ENCODE measurements at regions not wholly inside any gene's neighbourhood (a gene's known extent, or its start where the extent isn't known, plus 50 kb on each side); places are given as distances from the start of the nearest gene placed in this dataset.

DNA sequence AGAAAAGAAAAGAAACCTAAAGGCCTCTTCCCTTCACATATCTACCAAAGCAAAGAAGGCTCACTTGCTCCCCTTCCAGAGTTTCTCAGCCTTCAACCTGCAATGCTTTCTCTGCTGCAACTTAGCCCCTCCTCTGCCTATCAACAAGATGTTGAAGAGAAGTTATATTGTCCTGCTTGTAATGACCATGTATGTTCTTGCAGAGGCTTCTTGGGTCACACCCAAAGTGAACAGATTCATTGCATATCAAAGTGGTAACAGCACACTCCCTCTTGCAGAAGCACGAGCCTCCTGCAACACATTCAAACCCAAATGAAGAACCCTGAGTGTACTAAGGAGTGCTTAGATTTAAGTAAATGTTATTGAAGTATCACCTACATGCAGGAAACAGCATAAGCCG is 494.3 kb downstream of the NTRK2 start:
- POLR2A ChIA-PET (ENCODE audit: unreplicated experiment), result no interaction called here
- Histone ChIP-seq H2BK15ac (ENCODE audit: low read depth, low read length) (no peak overlapping the region), H3K56ac (ENCODE audit: extremely low read depth, insufficient read depth, low read length) (no peak overlapping the region), H4K91ac (ENCODE audit: insufficient read depth, low read depth, low read length) (no peak overlapping the region), H2BK20ac (ENCODE audit: low read depth, low read length) (no peak overlapping the region), H2BK5ac (ENCODE audit: low read depth, low read length, poor library complexity, severe bottlenecking) (no peak overlapping the region), H3K9me3 (ENCODE audit: control insufficient read depth, insufficient read depth, low read length) (peaks cover 6% of the 10 kb centered on the region; the same call in 1 of the 2 replicates), H4K8ac (ENCODE audit: low read depth in 2 of 2, low read length in 2 of 2) (no peak overlapping the region), H3K9me1 (ENCODE audit: insufficient read depth, low read length) (no peaks in the 10 kb centered on the region), H3K18ac (ENCODE audit: low read depth, low read length) (no peak overlapping the region), H3K4ac (ENCODE audit: low read depth, low read length) (no peak overlapping the region), H2AFZ (replicated peaks; ENCODE audit: low read length, poor library complexity) (no peak overlapping the region), H4K5ac (ENCODE audit: low read depth, low read length) (no peak overlapping the region), H3K4me2 (ENCODE audit: low read depth, low read length) (no peak overlapping the region), H3K27me3 (ENCODE audit: control insufficient read depth, insufficient read depth, low read length) (no peaks in the 10 kb centered on the region), H3K27ac (ENCODE audit: insufficient read depth, low read length) (no peak overlapping the region), H2AK9ac (replicated peaks; ENCODE audit: low read depth, low read length, poor library complexity) (no peak overlapping the region), H3K23ac (ENCODE audit: low read depth, low read length) (no peak overlapping the region), H3K36me3 (ENCODE audit: control insufficient read depth, insufficient read depth, low read length) (no peaks in the 10 kb centered on the region), H3K4me3 (ENCODE audit: insufficient read depth, low read depth, low read length) (no peak overlapping the region), H4K20me1 (ENCODE audit: insufficient read depth, low read length) (no peaks in the 10 kb centered on the region), H3K9ac (ENCODE audit: low read depth, low read length) (no peak overlapping the region), H3K4me1 (ENCODE audit: control insufficient read depth, insufficient read depth, low read length) (no peaks in the 10 kb centered on the region), H2BK120ac (ENCODE audit: low read depth, low read length) (no peak overlapping the region), H2AK5ac (ENCODE audit: low read depth, low read length) (no peak overlapping the region), H3K79me1 (ENCODE audit: low read depth in 1 of 2, low read length in 2 of 2) (no peaks in the 10 kb centered on the region), H3K14ac (replicated peaks; ENCODE audit: low read depth, low read length) (no peak overlapping the region)
- CTCF ChIA-PET, result no interaction called here
- no CpG with 5 or more reads among the region's 2 CpGs for WGBS, 2 experiments (ENCODE audit: extremely low coverage in 2 of 2, insufficient read length in 1 of 2)
- no peak for TF ChIP-seq BHLHE40 (IDR thresholded peaks at IDR 0.05; ENCODE audit: low read depth, low read length)
- TF ChIP-seq SMC3 (IDR thresholded peaks at IDR 0.05; ENCODE audit: low read depth, low read length), result no peak
- TF ChIP-seq, protein P1, sequence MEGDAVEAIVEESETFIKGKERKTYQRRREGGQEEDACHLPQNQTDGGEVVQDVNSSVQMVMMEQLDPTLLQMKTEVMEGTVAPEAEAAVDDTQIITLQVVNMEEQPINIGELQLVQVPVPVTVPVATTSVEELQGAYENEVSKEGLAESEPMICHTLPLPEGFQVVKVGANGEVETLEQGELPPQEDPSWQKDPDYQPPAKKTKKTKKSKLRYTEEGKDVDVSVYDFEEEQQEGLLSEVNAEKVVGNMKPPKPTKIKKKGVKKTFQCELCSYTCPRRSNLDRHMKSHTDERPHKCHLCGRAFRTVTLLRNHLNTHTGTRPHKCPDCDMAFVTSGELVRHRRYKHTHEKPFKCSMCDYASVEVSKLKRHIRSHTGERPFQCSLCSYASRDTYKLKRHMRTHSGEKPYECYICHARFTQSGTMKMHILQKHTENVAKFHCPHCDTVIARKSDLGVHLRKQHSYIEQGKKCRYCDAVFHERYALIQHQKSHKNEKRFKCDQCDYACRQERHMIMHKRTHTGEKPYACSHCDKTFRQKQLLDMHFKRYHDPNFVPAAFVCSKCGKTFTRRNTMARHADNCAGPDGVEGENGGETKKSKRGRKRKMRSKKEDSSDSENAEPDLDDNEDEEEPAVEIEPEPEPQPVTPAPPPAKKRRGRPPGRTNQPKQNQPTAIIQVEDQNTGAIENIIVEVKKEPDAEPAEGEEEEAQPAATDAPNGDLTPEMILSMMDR (conservative IDR thresholded peaks at IDR 0.05; ENCODE audit: low read depth, low read length), result no peak
- no peak for TF ChIP-seq MAZ (IDR thresholded peaks at IDR 0.05; ENCODE audit: borderline replicate concordance, low read depth, low read length)
- no peak for TF ChIP-seq POLR2A (IDR thresholded peaks at IDR 0.05; ENCODE audit: low read depth, low read length)
- no peak for TF ChIP-seq RAD21 (IDR thresholded peaks at IDR 0.05; ENCODE audit: low read length)
- no peak for TF ChIP-seq CEBPB (IDR thresholded peaks at IDR 0.05; ENCODE audit: low read depth, low read length)
- no peak for TF ChIP-seq NFE2L2 (IDR thresholded peaks at IDR 0.05; ENCODE audit: low read depth, low read length)
- no peak for TF ChIP-seq RFX5 (IDR thresholded peaks at IDR 0.05; ENCODE audit: low read depth, low read length)
- TF ChIP-seq, protein P2, sequence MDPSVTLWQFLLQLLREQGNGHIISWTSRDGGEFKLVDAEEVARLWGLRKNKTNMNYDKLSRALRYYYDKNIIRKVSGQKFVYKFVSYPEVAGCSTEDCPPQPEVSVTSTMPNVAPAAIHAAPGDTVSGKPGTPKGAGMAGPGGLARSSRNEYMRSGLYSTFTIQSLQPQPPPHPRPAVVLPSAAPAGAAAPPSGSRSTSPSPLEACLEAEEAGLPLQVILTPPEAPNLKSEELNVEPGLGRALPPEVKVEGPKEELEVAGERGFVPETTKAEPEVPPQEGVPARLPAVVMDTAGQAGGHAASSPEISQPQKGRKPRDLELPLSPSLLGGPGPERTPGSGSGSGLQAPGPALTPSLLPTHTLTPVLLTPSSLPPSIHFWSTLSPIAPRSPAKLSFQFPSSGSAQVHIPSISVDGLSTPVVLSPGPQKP (IDR thresholded peaks at IDR 0.05; ENCODE audit: borderline replicate concordance, low read depth, low read length), result no peak
- TF ChIP-seq MXI1 (IDR thresholded peaks at IDR 0.05; ENCODE audit: borderline replicate concordance, low read depth, low read length), result no peak
- no peak for TF ChIP-seq FOS (IDR thresholded peaks at IDR 0.05; ENCODE audit: low read depth, low read length)
- TF ChIP-seq CHD1 (IDR thresholded peaks at IDR 0.05; ENCODE audit: low read depth, low read length), result no peak
- TF ChIP-seq, protein P3, sequence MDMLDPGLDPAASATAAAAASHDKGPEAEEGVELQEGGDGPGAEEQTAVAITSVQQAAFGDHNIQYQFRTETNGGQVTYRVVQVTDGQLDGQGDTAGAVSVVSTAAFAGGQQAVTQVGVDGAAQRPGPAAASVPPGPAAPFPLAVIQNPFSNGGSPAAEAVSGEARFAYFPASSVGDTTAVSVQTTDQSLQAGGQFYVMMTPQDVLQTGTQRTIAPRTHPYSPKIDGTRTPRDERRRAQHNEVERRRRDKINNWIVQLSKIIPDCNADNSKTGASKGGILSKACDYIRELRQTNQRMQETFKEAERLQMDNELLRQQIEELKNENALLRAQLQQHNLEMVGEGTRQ (IDR thresholded peaks at IDR 0.05; ENCODE audit: low read depth, low read length), result no peak
- TF ChIP-seq MAFK (IDR thresholded peaks at IDR 0.05; ENCODE audit: low read depth, low read length), result no peak
- no peak for TF ChIP-seq RCOR1 (IDR thresholded peaks at IDR 0.05; ENCODE audit: insufficient replicate concordance, low read length)
- dilution Hi-C loops (cut with HindIII; ENCODE audit: low sequenced_read_pairs, unreplicated experiment), result no loop called here
- ATAC-seq (ENCODE audit: low read depth) (no peak), DNase-seq (no peak)
- intact Hi-C loops (cut with micrococcal nuclease), result no loop called here
- no TSS peak for BruUV-seq (replicated peaks)
- in situ Hi-C loops (cut with MboI; ENCODE audit: low sequenced_read_pairs), result no loop called here
